Kasumi-1 (cell line): ENCODE measurements at regions not wholly inside any gene's neighbourhood (a gene's known extent, or its start where the extent isn't known, plus 50 kb on each side); places are given as distances from the start of the nearest gene placed in this dataset.

Experiments
- DNase-seq, 2 experiments: peaks; one replicate each; lab custom pipeline; 2025; lab: John Stamatoyannopoulos, UW

DNA sequence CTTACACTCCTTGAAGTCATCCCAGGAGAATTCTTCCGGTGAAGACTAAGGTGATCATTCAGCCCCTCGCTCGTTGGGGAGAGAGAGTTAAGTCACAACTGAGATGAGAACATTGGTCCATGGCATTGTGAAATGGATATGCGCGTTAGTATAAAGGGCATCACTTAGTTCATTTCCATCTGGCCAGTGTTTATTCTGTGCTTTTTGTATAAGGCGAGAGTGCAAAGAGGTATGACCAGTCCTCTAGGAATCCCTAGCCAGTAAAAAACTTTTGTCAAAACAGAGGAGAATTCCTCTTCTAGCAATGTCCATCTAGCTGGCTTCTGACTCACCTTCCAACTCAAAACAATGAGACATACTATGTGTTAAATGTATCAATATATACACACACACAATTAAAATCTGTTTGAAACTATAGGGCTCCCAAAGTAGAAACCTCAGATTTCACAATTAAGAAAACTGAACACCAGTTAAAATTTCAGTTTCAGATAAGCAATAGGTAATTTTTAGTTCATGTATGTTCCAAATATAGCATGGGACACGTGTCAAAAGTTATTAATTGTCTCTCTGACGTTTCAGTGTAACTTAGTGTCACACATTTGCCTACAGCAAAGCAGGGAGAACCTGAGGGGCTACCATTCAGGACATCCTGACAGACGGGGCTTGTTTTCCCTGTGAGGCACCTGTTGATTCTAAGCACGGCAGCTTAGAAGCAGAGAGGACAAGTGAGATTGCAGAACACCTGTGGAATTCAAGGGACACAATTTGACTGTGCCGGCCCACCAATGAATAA is 158.9 kb downstream of the KLF6 start:
- no peak for DNase-seq

DNA sequence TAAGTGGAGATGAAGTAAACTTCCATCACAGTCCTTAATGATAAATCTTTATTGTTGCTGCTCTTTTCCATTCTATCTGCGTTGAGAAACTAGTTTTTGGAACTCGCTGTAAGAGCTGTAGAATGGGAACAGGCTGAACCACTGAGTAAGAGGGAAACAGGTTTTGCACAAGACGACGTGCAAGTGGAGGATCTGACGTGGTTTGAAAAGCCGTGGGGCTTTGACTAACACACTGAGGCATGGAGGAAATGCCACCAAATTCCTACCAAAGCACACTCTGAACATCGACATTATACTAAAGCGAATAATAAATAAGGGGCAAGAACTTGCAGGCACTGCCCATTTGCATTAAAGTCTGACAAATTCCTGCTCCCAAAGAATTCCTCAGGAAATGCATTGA is 160.6 kb downstream of the KLF6 start:
- no peak for DNase-seq

DNA sequence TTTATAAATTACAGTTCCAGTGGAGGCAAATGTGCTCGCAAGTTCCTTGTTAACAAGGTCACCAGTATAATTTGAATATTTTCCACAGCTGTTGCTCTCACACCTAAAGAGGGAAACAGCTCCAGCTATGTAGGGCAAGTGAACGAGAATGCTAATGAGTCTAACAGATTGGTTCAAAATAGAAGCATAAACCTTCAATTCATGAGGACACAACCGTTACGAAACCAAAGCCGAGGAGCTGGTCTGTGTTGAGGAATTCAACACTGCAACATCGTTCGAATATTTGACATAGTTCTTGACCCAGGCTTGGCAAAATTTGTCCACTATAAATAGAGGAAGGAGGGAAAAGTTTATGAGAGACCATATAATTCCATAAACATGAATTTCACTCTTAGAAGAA is 161.3 kb downstream of the KLF6 start:
- no peak for DNase-seq

DNA sequence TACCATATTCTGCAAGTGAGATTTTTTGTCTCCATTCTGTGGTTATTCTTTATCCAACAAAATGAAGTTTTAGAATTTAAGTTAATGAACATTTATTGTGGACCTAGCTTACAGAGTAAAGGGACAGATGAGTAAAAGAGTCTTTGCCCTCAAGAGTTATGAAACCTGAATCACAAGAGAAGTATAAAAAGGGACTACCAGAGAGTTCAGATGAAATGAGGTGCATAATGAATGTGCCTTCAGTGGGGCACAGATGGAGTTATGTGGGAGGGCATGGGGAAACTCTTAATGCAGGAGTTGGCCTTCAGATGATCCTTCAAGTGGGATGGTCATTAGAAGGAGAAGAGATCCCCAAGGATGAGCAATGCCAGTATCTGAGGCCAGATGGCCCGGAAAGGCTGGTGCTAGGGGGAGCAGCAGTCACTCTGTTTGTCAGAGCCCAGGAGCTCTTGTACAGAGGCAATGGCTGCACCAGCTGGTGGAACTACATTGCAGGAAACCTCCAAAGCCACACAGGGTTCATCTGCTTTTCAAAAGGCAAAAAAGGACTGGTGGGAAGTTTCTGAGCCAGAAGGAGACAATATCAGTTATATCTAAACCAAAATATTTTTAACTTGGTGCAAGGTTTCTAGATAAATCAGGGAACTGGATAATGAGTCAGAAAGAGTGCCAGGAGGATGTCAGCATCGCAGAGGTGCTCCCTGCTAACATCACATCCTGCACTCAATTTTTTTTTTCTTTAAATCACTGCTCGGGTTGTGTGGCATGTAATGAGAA is 162.0 kb downstream of the KLF6 start:
- no peak for DNase-seq

DNA sequence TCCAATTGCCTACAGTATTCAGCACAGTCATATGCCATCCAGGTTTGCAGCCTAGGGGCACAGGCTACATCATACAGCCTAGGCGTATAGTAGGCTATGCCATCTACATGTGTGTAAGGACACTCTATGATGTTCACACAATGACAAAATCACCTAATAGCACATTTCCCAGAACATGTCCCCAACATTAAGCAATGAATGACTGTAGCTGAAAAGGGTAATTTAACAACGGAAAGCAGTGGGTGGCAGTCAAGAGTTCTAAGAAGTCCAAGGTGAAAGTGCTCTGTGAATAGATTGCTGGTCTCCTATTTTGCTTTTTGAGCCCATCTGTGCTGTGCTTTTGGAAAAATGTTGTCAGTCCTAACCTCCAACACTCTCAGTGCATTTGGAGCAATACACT is 162.6 kb downstream of the KLF6 start:
- peak in 1 of 2 experiments; percentile 23 for DNase-seq

DNA sequence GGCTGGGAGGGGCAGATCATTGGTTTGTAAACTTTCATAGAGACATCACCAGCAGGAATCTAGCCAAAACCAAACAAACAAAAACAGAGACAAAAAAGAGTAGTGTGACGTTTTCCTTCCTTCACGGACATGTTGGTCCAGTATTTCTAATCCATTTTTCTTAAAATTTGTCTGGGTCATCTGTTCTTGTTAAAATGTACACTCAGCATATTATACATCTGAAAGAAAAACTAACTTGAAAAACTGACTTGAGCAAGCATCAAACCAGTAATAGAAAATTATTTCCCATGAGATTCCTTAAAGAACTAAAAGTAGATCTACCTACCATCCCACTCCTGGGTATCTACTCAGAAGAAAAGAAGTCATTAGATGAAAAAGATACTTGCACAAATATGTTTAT is 164.2 kb downstream of the KLF6 start:
- no peak for DNase-seq

DNA sequence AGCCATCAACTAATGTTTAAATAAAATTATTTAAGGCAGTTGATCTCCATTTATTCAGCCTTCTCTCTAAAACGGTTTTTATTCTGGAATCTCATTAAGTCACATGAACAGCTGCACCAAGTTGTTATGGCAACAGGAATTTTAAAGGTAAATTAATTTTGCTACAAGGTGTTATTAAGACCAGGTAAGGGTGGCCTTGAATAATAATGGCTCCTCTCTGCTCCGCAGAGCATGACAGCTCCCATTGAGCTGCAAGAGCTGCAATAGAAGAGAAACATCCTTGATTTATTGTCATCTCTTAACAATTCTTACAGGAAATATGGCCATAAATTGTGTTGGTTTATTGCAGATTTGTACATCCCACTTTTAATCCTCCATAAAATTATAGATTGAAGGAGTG is 165.8 kb downstream of the KLF6 start:
- no peak for DNase-seq

DNA sequence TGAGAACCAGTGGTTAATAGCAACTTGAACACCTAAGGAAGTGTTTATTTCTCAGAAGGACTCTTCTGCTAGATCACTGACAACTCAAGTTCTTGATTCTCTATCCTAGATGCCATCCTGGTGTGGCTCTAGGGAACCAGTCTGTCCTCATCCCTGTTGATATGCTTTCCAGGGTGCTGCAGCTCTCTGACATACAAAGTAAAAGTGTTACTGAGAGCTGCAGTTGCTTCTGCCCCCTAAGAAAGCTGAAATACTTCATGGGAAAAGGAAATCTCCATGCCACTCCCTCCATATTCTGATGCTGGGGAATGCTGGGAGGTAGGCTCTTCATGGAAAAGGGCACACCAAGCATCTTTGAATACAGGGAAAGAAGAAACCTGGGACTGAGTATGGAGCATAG is 168.1 kb downstream of the KLF6 start:
- DNase-seq, result no peak

DNA sequence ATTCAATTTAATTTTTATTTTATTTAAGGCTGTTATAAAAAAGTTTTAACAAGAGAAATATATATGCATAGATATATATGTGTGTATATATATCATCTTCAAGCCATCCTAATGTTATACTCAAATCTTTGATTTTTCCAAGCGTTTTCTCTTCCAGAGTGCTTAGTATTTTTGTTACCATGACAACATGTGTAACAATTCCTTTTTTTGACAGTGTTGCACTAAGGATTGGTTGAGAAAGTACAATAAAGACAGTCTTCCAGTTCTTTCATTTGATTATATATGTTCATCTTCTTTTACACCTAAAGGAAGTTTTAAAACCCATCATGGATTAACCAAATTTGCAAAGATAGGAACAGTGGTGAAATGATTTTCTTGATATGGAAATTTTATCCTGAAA is 171.7 kb downstream of the KLF6 start:
- no peak for DNase-seq

DNA sequence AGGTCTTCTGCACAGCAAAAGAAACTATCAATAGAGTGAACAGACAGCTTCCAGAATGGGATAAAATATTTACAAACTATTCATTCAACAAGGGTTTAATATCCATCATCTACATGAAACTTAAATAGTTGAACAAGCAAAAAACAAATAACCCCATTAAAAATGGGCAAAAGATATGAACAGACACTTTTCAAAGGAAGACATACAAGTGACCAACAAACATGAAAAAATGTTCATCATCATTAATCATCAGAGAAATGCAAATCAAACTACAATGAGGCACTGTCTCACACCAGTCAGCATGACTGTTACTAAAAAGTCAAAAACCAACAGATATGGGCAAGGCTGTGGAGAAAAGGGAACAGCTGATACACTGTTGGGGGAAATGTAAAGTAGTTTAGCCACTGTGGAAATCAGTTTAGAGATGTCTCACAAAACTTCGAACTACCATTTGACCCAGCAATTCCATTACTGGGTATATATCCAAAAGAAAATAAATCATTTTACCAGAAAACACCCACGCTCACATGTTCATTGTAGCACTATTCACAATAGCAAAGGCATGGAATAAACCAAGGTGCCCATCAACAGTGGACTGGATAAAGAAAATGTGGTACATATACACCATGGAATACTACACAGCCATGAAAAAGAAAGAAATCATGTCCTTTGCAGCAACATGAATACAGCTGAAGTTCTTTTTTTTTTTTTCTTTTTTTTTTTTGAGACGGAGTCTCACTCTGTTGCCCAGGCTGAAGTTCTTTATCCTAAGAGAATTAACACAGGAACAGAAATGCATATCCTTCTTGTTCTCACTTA is 172.6 kb downstream of the KLF6 start:
- DNase-seq, result no peak

DNA sequence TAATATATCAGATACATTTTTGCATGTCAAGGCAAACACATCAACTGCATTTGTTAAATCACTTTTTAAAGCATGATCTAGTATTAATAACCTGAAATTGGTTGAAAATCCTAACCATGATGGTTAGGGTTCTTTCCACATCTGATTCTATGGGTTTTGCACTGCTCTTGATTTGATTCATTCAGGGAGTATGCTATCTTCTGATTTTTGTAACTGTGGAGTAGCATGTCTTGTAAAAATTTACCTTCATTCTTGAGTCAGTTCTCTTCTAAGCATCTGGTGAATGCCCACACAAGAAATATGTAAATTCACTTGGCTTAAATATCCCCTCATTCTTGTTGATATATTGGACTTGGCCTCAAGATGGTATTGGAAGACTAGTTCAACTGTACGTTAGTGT is 178.7 kb downstream of the KLF6 start:
- DNase-seq, result no peak

DNA sequence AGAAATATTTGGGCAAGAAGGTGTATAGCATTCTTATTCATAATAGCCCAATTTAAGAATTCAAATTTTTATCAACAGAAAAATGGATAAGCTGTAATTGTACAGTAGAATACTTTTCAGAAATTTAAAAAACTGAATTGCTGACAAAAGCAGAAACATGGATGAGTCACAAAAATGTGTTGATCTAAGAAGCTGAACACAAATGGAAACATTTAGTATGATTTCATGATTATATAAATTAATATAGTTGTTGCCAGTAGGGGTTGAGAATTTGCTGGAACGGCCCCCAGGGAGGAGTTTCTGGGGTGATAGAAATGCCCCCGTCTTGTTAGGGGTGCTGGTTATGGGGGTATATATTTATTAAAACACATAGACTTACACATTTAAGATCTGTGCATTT is 179.1 kb downstream of the KLF6 start:
- DNase-seq, result no peak

DNA sequence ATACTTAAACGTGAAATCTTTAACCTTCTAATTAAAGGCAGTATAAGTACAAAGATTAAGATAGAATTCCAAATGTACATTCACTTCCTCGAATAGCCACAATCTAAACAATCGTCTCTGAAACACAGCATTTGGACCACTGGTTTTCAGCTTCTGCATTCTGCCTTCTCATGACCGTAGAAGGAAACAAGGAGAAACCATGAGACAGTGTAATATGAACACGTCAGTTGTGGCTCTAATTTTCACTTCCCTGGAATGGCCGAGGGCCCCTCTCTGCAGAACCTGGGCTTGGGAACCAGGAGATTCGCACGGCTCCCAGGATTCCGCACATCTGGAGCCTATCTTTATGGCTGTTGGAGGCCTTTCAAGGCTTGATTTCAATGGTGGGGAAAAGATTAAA is 189.3 kb downstream of the KLF6 start:
- no peak for DNase-seq

DNA sequence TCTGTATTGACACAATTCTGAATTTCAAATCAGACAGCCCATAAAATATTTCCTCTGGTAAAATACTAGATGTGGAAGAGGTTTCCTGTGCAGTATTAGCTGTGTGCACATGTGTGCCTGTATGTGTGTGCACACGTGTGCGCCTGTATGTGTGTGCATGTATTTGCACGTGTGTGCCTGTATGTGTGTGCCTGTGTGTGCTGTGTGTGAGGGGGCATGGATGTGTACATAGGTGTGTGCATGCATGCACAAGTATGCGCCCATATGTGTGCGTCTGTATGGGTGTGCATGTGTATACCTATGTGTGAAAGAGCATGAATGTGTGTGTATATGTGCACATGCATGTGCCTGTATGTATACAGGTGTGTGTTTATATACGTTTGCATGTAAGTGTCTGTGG is 191.4 kb downstream of the KLF6 start:
- no peak for DNase-seq

DNA sequence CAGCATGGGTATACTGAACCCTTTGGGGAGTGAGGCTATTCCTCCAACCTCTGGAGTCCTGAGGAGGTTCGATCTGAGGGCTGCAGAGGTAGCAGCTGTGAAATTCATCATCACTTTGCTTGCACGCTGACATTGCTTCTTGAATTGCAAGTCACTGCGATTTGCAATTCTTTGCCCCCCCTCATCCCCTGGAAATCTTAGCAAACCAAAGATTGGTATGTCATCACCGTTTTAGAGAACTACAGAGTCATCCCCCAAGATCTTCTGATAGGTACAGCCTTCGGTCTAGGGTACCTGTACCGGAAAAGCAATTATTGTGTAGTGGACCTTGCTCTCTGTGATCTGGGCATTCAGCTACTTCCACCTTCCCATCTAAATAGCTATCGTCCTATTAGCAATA is 192.6 kb downstream of the KLF6 start:
- DNase-seq, result no peak

DNA sequence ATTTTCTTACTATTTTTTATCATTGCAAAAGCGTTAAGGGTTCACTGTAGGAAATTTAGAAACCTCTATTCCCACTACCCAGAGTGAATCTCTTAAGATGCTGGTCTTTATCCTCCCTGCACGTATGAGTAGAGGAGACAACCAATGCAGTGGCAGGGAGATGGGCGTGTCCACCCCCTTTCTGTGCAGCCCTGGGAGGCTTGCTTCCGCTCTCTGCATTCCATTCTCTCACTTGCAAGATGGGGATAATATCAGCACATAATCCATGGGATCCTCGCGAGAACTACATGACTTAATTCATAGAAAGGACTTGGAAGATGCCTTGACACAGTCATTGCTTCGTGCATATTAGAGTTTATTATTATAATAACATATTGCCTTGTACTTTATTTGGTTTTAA is 196.2 kb downstream of the KLF6 start:
- no peak for DNase-seq

DNA sequence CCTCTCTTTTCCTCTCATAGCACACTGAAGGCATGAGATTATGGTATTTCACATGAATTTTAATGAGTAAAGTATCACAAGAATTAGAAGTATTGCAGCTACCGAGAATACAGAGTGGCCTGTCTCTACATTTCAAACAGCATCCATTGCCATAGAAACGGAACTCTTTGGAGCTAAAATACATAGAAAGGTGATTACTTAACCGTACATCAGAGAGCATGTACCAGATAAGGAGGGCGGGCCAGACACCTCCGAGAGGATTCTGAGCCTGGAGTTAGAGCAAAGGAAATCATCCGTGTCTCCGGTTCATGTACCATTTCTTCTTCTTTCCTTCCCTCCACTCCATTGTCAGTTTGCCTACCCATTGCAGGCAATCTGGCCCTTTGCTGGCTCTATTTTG is 196.7 kb downstream of the KLF6 start:
- no peak for DNase-seq

DNA sequence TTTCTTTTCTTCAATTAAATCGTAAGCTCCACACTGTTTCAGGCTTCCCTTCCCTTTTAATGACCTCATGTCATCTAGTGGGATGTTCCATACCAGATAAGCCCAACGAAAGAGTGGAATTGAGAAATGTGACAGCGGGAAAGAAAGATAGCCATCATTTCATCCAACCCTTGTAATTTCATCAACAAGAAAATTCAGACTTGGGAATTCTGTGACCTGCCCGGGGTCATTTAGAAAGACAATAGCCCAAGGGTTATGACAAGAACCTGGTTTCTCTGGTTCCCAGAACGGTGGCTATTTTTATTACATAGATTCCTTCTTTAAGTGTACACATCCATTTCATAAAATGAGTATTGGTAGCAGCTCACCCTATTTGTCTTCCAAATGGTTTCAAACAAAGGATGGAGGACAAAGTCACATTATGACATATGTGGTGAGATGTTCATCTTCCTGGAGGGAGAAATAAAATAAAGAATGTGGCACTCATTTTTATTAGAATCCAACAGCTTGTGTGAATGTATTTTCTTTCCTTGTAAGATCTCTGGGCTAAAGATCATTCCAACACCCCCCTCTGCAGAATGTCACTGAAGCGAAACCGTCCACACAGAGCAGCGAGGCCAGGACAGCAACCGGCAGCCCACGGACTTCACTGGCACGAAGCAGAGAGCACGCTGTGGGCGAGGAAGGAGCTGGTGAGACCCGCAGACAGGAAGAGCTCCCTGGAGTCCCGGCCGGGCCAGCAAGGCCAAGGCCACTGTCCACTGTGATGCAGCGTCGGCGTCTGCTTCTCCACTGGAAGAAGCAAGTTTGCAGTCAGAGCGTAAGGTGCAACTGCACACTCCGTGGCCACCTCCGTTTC is 199.9 kb downstream of the KLF6 start:
- DNase-seq, result no peak

DNA sequence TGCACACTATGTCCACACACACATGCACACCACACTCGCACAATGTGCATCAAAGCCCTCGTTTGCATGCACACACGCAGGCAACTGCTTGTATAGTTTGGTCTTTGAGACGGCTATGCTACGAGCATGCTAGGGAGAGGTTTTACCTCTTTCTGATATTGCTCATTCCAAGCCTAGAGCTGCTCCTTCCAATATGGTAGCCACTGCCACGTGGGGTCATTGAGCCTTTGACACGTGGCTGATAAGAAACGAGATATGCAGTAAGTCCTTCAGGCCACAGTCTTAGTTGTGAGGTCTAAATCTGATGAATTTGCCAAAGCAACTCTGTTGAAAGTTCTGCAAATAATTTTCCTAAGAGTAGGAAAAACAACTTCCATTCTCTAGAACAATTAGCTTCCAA is 204.4 kb downstream of the KLF6 start:
- no peak for DNase-seq

DNA sequence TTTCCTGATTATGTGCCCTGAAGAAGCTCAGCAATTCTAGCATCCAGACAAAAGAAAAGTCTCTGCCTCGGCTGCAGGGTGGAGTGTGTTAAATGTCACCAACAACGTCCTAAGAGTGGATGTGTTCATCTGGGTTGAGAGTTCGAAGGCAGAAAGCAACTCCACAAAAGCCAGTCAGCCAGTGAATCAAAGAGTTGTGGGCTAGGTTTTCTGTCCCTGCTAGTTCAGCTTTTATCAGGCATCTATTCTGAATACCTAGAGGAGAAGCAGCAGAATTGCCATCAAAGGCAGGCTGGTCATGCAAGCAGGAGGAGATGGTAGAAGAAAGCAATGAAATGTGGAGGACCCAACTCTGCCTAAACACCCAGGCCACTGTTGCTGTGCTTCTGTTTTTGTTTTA is 205.2 kb downstream of the KLF6 start:
- no peak for DNase-seq

DNA sequence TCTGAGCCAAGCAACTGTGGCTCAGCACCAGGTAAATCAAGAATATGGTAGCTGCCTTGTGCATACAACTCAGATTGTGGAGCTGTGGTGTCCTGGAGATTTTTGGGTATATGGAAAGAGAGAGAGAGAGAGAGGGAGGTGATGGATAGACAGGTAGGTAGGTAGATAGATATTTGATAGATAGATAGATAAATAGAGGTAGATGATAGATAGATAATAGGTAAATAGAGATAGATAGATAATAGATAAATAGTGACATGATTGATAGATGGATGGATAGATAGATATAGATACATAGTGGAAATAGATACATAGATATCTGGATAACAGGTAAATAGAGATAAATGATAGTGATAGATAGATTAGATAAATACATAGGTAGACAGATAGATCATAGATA is 206.3 kb downstream of the KLF6 start:
- no peak for DNase-seq

DNA sequence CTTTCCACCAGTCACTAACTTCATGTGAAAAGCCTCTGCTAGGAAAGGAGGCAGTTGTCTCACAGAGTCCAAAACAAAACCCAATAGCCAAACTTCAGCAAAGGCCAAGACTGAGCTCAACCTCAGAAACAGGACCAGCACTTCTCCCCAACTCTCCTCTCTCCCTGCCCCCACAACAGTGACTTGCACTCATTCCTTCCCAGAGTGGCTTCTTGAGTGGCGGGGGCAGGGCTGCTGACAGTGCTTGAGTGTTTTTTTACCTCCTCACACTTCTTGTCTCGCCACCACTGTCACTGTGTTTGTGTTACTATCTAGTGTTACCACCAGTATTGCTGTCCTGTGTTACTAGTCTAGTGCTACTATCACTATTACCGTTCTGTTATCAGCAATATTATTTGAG is 206.8 kb downstream of the KLF6 start:
- DNase-seq, result no peak
